Ishikawa (cell line): ENCODE measurements at regions not wholly inside any gene's neighbourhood (a gene's known extent, or its start where the extent isn't known, plus 50 kb on each side); places are given as distances from the start of the nearest gene placed in this dataset.

Source experiments
- CEBPB ChIP-seq: IDR thresholded peaks from 2 replicates; pipeline ENCODE4 v1.6.1; 2012
- CREB1 ChIP-seq: IDR thresholded peaks from 2 replicates; pipeline ENCODE4 v1.6.1; 2012; ENCODE audit warnings: low read depth
- EGR1 ChIP-seq: IDR thresholded peaks from 2 replicates; pipeline ENCODE4 v1.6.1; 2012
- EP300 ChIP-seq: IDR thresholded peaks from 2 replicates; pipeline ENCODE4 v1.6.1; 2012; ENCODE audit warnings: borderline replicate concordance
- FOXM1 ChIP-seq: IDR thresholded peaks from 2 replicates; pipeline ENCODE4 v1.6.1; 2012; ENCODE audit warnings: low read depth, borderline replicate concordance
- NFIC ChIP-seq: IDR thresholded peaks from 2 replicates; pipeline ENCODE4 v1.6.1; 2012
- RAD21 ChIP-seq: IDR thresholded peaks from 2 replicates; pipeline ENCODE4 v1.6.1; 2012; ENCODE audit warnings: low read depth
- TAF1 ChIP-seq: IDR thresholded peaks from 2 replicates; pipeline ENCODE4 v1.6.1; 2012; ENCODE audit warnings: low read depth, mild to moderate bottlenecking
- TCF12 ChIP-seq: IDR thresholded peaks from 2 replicates; pipeline ENCODE4 v1.6.1; 2012; ENCODE audit warnings: low read depth
- TEAD4 ChIP-seq: IDR thresholded peaks from 2 replicates; pipeline ENCODE4 v1.6.1; 2012
- USF1 ChIP-seq: IDR thresholded peaks from 2 replicates; pipeline ENCODE4 v1.6.1; 2012
- YY1 ChIP-seq: IDR thresholded peaks from 2 replicates; pipeline ENCODE4 v1.6.1; 2012; ENCODE audit warnings: low read depth
- ZBTB7A ChIP-seq: IDR thresholded peaks from 2 replicates; pipeline ENCODE4 v1.6.1; 2012; ENCODE audit warnings: low read depth
- TF ChIP-seq, protein P1 (sequence below): IDR thresholded peaks from 2 replicates; pipeline ENCODE4 v1.6.1; 2012
- TF ChIP-seq, protein P2 (sequence below): IDR thresholded peaks from 2 replicates; pipeline ENCODE4 v1.6.1; 2012; ENCODE audit warnings: low read depth, mild to moderate bottlenecking

DNA sequence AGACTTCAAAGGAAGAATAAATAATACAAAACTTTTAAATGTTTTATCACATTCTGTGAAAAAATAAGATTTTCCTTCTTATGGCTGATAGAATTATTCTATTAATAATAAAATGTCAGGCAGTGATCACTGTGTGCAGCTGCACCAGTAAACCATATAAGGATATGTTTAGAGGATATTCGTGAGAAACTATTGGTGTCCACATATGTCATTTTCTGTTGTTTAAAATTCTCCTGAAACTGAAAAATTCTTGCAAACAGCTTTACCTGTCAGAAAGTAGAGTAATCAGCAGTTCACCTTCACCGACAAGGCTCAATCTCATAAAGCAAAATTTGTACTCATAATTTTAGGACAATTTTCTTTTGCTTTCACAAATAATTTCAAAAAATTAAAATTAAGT is 170.1 kb upstream of the KCNH7 start:
- TF ChIP-seq CEBPB, result no peak
- TF ChIP-seq ZBTB7A, result no peak
- TF ChIP-seq TEAD4, result no peak
- TF ChIP-seq TAF1, result no peak
- no peak for TF ChIP-seq TCF12
- no peak for TF ChIP-seq EP300
- no peak for TF ChIP-seq NFIC
- TF ChIP-seq, protein P1, sequence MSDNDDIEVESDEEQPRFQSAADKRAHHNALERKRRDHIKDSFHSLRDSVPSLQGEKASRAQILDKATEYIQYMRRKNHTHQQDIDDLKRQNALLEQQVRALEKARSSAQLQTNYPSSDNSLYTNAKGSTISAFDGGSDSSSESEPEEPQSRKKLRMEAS, result no peak
- TF ChIP-seq, protein P2, sequence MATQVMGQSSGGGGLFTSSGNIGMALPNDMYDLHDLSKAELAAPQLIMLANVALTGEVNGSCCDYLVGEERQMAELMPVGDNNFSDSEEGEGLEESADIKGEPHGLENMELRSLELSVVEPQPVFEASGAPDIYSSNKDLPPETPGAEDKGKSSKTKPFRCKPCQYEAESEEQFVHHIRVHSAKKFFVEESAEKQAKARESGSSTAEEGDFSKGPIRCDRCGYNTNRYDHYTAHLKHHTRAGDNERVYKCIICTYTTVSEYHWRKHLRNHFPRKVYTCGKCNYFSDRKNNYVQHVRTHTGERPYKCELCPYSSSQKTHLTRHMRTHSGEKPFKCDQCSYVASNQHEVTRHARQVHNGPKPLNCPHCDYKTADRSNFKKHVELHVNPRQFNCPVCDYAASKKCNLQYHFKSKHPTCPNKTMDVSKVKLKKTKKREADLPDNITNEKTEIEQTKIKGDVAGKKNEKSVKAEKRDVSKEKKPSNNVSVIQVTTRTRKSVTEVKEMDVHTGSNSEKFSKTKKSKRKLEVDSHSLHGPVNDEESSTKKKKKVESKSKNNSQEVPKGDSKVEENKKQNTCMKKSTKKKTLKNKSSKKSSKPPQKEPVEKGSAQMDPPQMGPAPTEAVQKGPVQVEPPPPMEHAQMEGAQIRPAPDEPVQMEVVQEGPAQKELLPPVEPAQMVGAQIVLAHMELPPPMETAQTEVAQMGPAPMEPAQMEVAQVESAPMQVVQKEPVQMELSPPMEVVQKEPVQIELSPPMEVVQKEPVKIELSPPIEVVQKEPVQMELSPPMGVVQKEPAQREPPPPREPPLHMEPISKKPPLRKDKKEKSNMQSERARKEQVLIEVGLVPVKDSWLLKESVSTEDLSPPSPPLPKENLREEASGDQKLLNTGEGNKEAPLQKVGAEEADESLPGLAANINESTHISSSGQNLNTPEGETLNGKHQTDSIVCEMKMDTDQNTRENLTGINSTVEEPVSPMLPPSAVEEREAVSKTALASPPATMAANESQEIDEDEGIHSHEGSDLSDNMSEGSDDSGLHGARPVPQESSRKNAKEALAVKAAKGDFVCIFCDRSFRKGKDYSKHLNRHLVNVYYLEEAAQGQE, result no peak
- TF ChIP-seq CREB1, result no peak
- TF ChIP-seq RAD21, result no peak
- TF ChIP-seq YY1, result no peak
- no peak for TF ChIP-seq USF1
- no peak for TF ChIP-seq EGR1
- TF ChIP-seq FOXM1, result no peak

- no peak for TF ChIP-seq CEBPB
- TF ChIP-seq TAF1, result no peak
- TF ChIP-seq EGR1, result no peak
- no peak for TF ChIP-seq USF1
- TF ChIP-seq, protein P1, result no peak
- no peak for TF ChIP-seq YY1
- no peak for TF ChIP-seq NFIC
- no peak for TF ChIP-seq FOXM1
- TF ChIP-seq TCF12, result no peak
- TF ChIP-seq EP300, result no peak
- TF ChIP-seq TEAD4, result no peak
- no peak for TF ChIP-seq ZBTB7A
- no peak for TF ChIP-seq CREB1
- TF ChIP-seq, protein P2, result no peak
- TF ChIP-seq RAD21, result no peak
These were observed 156.2 kb upstream of the KCNH7 start for GRCh38 chr2:162994718-162995117.

DNA sequence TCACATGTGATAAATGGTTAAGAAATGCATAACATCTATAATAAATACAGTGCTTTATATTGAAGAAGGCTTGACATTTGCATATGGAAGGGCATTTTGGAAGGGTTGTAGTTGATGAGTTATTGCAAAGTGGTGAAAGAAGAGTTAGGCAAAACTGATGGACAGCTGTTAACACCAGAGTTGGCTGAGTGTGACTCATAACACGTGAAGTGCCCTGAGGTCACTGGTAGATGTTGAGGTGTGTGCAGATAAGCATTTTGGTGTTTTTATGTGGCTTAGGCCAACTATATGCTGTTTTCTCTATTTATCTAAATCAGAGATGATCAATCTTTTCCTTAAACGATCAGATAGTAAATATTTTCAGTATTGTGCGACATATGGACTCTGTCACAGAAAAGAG is 154.3 kb upstream of the KCNH7 start:
- TF ChIP-seq FOXM1 (no peak), NFIC (no peak), YY1 (no peak)
- TF ChIP-seq, protein P1, result no peak

DNA sequence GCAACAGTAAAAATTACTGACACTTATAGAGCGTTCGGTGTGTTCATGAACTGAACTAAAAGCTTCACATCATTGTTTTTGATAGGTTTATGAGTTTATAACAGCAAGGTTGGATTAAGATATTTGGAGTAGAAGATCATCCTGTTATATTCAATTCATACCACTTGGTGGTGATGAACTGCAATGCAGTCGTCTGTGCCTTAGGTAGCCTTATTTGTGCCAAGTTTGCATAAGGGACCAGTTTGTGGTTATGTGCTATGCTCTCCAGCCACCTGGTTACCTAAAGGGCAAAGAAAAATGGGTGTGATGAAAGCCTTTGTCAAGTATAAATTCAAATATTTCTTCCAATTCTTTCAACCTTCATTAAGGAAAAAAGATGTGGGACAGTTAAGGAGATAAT is 150.9 kb upstream of the KCNH7 start:
- TF ChIP-seq, protein P1, result no peak
- no peak for TF ChIP-seq TCF12
- TF ChIP-seq, protein P2, result no peak
- TF ChIP-seq FOXM1, result no peak
- TF ChIP-seq CREB1, result no peak
- no peak for TF ChIP-seq TAF1
- no peak for TF ChIP-seq YY1
- no peak for TF ChIP-seq CEBPB

DNA sequence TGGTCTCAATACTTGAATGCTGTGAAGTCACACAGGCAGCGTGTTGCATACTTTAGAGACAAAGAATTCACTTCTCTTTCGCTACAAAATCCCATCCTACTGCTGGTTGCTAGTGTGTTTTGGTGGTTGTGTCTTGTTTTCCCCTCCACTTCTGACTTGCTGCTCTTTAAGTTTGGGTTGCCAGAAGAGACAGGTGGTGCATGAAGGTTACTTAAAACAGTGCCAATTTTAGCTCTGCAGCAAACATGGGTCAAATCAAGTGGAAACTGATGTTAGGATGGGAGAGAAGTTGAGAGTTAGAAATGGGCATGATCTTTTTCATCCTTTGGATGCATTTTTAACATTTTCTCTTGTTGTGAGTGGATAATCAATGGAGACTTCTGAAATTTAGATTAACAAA is 136.2 kb upstream of the KCNH7 start:
- TF ChIP-seq FOXM1, result no peak
- no peak for TF ChIP-seq TCF12
- TF ChIP-seq RAD21, result no peak
- TF ChIP-seq, protein P1, result no peak
- no peak for TF ChIP-seq ZBTB7A
- TF ChIP-seq, protein P2, result no peak
- no peak for TF ChIP-seq TEAD4
- no peak for TF ChIP-seq TAF1
- no peak for TF ChIP-seq EP300
- no peak for TF ChIP-seq EGR1
- TF ChIP-seq CEBPB, result no peak
